ENCODE measurements at regions not wholly inside any gene's neighbourhood (a gene's known extent, or its start where the extent isn't known, plus 50 kb on each side); places are given as distances from the start of the nearest gene placed in this dataset.

DNA sequence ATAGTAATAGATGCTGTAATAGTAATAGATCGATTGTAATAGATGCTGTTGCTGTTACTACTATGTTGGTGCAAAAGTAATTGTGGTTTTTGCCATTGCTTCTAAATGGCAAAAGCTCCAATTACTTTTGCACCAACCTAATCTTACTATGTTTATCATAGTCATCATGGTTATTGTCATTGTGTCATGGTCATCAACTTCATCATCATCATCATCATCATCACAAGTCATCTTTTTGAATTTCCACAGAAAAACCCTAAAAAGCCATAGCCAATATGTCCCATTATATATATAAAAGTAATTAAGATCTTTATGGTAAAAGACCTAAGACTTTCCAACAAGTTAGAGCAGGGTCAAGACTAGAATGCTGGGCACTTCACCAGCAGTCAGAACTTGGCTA, 435.1 kb upstream of the MARCKS start:
- in situ Hi-C loops (cut with HindIII; ENCODE audit: low pct_unique_long_range_greater_than_20kb, low sequenced_read_pairs): no loop called here
- DNase-seq (ENCODE audit: low read depth, low spot score): no peak

DNA sequence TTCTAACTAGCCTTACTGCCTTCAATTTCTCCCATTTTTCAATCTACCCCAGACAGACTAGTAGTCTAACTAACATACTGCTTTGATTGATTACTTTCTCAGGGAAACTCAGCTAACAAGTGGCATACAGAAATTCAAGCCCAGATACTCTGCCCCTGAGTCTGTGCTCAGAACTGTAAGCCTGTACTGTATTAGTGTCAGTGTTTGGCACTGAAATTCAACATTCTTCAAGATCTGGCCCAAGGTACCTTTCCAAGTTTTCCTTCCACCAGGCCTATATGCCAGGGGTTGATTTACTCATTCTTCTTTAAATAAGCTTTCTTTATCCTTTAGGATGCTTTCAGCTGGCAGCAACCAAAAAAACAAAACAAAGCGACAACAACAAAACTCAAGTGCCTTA, 433.2 kb upstream of the MARCKS start:
- in situ Hi-C loops (cut with HindIII; ENCODE audit: low pct_unique_long_range_greater_than_20kb, low sequenced_read_pairs): no loop called here

GRCh38 chr6:113425977-113426660, 431.0 kb upstream of the MARCKS start:
- DNase-seq (ENCODE audit: low read depth, low spot score): no peak
- in situ Hi-C loops (cut with HindIII; ENCODE audit: low pct_unique_long_range_greater_than_20kb, low sequenced_read_pairs): no loop called here

More for the DNA sequence above, 433.2 kb upstream of the MARCKS start:
- DNase-seq (ENCODE audit: low read depth, low spot score): no peak

DNA sequence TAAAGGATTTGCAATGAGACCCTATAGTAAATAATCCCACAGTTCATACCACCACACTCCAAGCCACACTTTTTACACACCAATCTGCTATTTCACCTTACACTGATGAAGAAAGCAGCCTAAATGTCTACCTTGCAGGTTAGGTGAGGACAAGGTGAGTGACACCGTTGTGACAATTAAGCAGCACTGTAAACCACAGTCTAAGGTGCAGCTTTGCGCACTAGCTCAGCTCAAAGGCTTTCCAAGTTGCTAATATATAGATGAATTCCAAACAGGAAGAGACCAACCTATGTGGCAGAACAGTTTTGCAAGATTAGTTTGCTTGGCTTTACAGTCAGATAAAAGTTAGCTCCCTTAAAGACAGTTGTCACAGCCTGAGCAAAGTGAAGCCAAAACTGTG, 429.5 kb upstream of the MARCKS start:
- no peak for DNase-seq (ENCODE audit: low read depth, low spot score)
- in situ Hi-C loops (cut with HindIII; ENCODE audit: low pct_unique_long_range_greater_than_20kb, low sequenced_read_pairs): no loop called here

DNA sequence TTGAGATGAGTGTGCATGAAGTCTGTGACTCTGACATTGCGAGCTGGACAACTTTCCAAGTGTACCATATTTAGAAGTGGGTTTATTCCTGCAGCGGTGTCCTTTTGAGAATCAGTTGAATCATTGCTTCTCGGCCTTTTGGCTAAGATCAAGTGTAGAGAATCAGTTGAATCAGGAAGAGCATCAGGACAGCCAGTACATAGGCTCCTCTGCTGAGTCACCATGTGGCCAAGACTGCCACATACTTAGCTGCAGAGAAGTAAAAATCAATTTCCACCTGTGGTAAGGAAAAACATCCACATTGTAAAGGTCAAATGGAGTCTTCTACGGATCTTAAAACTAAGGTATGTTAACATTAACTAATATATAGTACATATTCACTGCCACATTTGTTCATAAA, 428.4 kb upstream of the MARCKS start:
- DNase-seq (ENCODE audit: low read depth, low spot score): no peak
- in situ Hi-C loops (cut with HindIII; ENCODE audit: low pct_unique_long_range_greater_than_20kb, low sequenced_read_pairs): no loop called here

DNA sequence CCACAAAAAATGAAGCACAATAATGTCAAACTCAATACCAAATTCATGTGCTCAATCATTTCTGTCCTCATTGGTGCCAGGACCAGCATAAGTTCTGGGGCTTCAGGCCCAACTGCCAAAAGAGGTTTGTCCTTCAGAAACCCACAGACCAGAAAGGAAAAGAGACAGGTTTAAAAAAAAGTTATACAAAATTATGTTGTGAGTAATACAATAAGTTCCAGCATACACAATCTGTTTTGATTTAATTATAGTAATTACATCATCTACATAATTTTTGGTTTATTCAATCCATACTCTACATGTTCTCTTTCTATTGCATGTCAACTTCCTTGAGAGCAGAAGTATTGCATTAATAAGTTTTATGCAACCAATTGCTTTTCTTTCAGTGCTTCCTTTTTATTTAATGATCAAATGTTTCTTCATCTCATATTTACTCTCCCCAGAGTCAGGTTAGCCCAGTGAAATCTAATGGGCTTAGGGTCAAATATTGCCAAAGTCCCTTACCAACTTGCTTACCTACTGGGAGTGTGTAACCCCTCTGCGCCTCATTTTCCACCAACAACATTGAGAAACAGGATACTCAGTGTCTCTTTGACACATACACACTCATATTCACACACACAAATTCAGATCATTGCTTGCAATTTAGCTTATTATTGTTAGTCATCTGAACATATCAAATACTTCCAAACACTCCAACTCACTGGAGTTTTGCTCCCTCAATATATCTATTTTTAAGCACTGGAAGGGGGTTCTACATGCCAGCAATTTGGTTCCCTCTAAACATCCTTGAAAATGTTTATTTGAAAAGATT, 424.4 kb upstream of the MARCKS start:
- DNase-seq (ENCODE audit: low read depth, low spot score): no peak
- in situ Hi-C loops (cut with HindIII; ENCODE audit: low pct_unique_long_range_greater_than_20kb, low sequenced_read_pairs): no loop called here

DNA sequence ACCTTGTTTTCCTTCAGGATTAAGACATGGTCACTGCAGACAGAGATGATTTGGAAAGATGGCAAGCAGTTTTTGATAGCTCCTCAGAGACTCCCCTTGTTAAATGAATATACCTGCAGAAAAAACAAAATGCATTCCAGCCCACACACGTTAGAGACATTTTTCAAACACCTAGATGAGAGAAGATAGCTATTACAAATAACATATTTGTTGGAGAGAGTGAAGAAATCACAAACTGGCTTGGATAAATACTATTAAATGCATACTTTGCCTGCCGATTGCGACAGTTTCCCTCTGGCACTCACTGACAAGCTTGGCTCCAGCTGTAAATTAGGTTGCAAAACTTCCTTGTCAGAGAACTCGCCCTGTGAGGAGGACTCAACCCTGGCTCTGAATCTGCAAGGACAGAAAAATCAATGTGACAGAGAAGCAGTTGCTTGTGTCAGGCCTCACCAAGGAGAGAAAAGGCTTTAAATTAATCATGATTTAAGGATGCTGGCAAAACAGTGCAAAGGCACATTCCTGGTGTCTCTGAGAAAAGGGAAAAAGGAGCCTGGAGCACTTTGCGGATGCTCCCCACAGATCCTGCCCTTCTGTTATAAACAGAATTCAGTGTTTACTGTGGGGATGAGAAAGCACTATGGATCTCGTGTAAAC, 423.7 kb upstream of the MARCKS start:
- DNase-seq (ENCODE audit: low read depth, low spot score): no peak
- in situ Hi-C loops (cut with HindIII; ENCODE audit: low pct_unique_long_range_greater_than_20kb, low sequenced_read_pairs): no loop called here

- in situ Hi-C loops (cut with HindIII; ENCODE audit: low pct_unique_long_range_greater_than_20kb, low sequenced_read_pairs): no loop called here
- DNase-seq (ENCODE audit: low read depth, low spot score): no peak
Measured at GRCh38 chr6:113434641-113435040, 422.5 kb upstream of the MARCKS start.

GRCh38 chr6:113437566-113437965, 419.6 kb upstream of the MARCKS start:
- no peak for DNase-seq (ENCODE audit: low read depth, low spot score)
- in situ Hi-C loops (cut with HindIII; ENCODE audit: low pct_unique_long_range_greater_than_20kb, low sequenced_read_pairs): no loop called here

- in situ Hi-C loops (cut with HindIII; ENCODE audit: low pct_unique_long_range_greater_than_20kb, low sequenced_read_pairs): no loop called here
- DNase-seq (ENCODE audit: low read depth, low spot score): no peak
Measured at GRCh38 chr6:113439866-113440265, 417.3 kb upstream of the MARCKS start.

GRCh38 chr6:113442040-113442439, 415.1 kb upstream of the MARCKS start:
- in situ Hi-C loops (cut with HindIII; ENCODE audit: low pct_unique_long_range_greater_than_20kb, low sequenced_read_pairs): no loop called here
- DNase-seq (ENCODE audit: low read depth, low spot score): no peak

GRCh38 chr6:113445201-113445600, 411.9 kb upstream of the MARCKS start:
- DNase-seq (ENCODE audit: low read depth, low spot score): no peak

DNA sequence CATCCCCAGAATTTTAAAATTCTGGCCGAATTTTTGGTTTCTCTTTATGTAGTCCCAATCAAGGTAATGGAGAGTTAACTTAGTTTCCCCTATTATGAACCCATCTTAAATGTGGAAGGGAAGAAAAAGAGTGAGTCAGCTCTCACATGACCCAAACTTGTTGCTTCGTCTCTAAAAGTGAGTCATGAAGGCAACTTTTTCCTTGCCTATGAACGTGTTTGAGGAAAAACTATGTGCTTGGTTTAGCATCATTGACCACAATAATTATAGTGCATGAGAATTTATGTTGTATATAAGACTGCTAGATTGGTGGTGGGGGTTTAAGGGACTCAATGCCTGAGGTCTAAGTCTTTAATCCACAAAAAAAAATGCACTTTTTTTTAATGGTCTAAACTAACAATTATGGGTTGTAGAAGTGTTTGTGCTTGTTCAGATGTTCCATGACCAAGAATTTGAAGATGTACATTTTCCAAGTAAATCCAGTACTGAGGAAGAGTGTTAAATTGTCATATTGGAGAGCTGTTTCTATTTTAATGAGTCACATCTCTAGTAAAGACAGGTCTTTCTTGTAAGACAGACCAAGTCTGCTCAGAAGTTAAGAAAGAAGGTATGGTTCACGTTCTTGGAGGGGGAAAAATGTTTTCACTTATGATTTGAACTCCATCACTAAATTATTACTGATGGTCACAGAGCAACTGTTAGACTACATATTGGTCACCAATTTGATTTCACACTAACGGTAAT, 409.9 kb upstream of the MARCKS start:
- DNase-seq (ENCODE audit: low read depth, low spot score): peak; percentile 54
- in situ Hi-C loops (cut with HindIII; ENCODE audit: low pct_unique_long_range_greater_than_20kb, low sequenced_read_pairs): no loop called here

More at GRCh38 chr6:113445201-113445600, 411.9 kb upstream of the MARCKS start:
- in situ Hi-C loops (cut with HindIII; ENCODE audit: low pct_unique_long_range_greater_than_20kb, low sequenced_read_pairs): no loop called here

DNA sequence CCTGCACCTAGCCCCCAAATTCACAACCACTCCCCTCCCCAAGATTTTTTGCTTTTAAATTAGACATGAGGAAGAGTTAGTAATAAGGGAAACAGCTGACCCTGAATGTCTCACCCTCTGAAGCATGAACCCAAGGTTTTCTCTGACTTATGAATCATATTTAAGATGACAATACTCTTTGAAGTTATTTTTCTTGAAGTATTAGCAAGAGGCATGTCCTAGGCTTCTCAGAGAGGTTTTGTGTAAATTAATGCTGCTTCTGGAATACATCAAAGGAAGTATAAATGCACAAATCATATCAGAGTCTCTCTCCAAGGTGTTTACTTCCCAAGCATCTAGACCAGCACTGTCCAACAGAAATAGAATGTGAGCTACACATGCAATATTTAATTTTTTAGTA, 408.1 kb upstream of the MARCKS start:
- in situ Hi-C loops (cut with HindIII; ENCODE audit: low pct_unique_long_range_greater_than_20kb, low sequenced_read_pairs): no loop called here
- no peak for DNase-seq (ENCODE audit: low read depth, low spot score)

GRCh38 chr6:113450061-113450465, 407.1 kb upstream of the MARCKS start:
- in situ Hi-C loops (cut with HindIII; ENCODE audit: low pct_unique_long_range_greater_than_20kb, low sequenced_read_pairs): no loop called here
- DNase-seq (ENCODE audit: low read depth, low spot score): peak; percentile 81

- in situ Hi-C loops (cut with HindIII; ENCODE audit: low pct_unique_long_range_greater_than_20kb, low sequenced_read_pairs): no loop called here
- DNase-seq (ENCODE audit: low read depth, low spot score): no peak
Measured at GRCh38 chr6:113451049-113451448, 406.1 kb upstream of the MARCKS start.

- in situ Hi-C loops (cut with HindIII; ENCODE audit: low pct_unique_long_range_greater_than_20kb, low sequenced_read_pairs): no loop called here
- DNase-seq (ENCODE audit: low read depth, low spot score): peak; percentile 18
Measured at GRCh38 chr6:113457198-113457597, 399.9 kb upstream of the MARCKS start.

GRCh38 chr6:113457751-113458150, 399.4 kb upstream of the MARCKS start:
- DNase-seq (ENCODE audit: low read depth, low spot score): no peak
- in situ Hi-C loops (cut with HindIII; ENCODE audit: low pct_unique_long_range_greater_than_20kb, low sequenced_read_pairs): no loop called here
